ENCODE measurements at regions not wholly inside any gene's neighbourhood (a gene's known extent, or its start where the extent isn't known, plus 50 kb on each side); places are given as distances from the start of the nearest gene placed in this dataset.

DNA sequence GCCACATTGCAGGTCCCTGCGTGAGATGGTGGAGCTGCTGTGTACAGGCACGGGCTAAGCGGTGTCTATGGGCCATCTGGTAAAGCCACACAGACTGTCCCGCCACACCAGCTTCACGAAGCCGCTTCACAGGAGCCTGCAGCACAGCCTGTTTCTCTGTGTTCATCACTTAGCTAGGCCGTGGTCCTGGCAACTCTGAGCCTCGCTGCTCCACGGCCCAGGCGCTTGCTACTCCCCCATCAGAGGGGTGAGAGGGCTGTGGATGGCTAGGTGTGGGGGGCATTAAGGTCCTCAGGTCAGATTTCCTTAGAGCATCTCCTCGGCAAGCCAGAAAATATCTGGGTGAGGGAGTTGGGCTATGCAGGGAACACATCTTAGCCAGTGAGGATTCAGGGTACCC is 225.7 kb downstream of the GLI2 start:
- TF ChIP-seq, protein P1, sequence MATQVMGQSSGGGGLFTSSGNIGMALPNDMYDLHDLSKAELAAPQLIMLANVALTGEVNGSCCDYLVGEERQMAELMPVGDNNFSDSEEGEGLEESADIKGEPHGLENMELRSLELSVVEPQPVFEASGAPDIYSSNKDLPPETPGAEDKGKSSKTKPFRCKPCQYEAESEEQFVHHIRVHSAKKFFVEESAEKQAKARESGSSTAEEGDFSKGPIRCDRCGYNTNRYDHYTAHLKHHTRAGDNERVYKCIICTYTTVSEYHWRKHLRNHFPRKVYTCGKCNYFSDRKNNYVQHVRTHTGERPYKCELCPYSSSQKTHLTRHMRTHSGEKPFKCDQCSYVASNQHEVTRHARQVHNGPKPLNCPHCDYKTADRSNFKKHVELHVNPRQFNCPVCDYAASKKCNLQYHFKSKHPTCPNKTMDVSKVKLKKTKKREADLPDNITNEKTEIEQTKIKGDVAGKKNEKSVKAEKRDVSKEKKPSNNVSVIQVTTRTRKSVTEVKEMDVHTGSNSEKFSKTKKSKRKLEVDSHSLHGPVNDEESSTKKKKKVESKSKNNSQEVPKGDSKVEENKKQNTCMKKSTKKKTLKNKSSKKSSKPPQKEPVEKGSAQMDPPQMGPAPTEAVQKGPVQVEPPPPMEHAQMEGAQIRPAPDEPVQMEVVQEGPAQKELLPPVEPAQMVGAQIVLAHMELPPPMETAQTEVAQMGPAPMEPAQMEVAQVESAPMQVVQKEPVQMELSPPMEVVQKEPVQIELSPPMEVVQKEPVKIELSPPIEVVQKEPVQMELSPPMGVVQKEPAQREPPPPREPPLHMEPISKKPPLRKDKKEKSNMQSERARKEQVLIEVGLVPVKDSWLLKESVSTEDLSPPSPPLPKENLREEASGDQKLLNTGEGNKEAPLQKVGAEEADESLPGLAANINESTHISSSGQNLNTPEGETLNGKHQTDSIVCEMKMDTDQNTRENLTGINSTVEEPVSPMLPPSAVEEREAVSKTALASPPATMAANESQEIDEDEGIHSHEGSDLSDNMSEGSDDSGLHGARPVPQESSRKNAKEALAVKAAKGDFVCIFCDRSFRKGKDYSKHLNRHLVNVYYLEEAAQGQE (IDR thresholded peaks at IDR 0.05): no peak
- TF ChIP-seq, protein P2, sequence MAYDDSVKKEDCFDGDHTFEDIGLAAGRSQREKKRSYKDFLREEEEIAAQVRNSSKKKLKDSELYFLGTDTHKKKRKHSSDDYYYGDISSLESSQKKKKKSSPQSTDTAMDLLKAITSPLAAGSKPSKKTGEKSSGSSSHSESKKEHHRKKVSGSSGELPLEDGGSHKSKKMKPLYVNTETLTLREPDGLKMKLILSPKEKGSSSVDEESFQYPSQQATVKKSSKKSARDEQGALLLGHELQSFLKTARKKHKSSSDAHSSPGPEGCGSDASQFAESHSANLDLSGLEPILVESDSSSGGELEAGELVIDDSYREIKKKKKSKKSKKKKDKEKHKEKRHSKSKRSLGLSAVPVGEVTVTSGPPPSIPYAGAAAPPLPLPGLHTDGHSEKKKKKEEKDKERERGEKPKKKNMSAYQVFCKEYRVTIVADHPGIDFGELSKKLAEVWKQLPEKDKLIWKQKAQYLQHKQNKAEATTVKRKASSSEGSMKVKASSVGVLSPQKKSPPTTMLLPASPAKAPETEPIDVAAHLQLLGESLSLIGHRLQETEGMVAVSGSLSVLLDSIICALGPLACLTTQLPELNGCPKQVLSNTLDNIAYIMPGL (CRISPR knock-in tag; IDR thresholded peaks at IDR 0.05; ENCODE audit: borderline replicate concordance): no peak
- TF ChIP-seq, protein P3, sequence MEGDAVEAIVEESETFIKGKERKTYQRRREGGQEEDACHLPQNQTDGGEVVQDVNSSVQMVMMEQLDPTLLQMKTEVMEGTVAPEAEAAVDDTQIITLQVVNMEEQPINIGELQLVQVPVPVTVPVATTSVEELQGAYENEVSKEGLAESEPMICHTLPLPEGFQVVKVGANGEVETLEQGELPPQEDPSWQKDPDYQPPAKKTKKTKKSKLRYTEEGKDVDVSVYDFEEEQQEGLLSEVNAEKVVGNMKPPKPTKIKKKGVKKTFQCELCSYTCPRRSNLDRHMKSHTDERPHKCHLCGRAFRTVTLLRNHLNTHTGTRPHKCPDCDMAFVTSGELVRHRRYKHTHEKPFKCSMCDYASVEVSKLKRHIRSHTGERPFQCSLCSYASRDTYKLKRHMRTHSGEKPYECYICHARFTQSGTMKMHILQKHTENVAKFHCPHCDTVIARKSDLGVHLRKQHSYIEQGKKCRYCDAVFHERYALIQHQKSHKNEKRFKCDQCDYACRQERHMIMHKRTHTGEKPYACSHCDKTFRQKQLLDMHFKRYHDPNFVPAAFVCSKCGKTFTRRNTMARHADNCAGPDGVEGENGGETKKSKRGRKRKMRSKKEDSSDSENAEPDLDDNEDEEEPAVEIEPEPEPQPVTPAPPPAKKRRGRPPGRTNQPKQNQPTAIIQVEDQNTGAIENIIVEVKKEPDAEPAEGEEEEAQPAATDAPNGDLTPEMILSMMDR (IDR thresholded peaks at IDR 0.05): no peak
- TF ChIP-seq RCOR1 (IDR thresholded peaks at IDR 0.05; ENCODE audit: low read depth, low read length) (no peak), RFX5 (IDR thresholded peaks at IDR 0.05) (no peak), USF2 (IDR thresholded peaks at IDR 0.05) (no peak)
- TF ChIP-seq, protein P4, sequence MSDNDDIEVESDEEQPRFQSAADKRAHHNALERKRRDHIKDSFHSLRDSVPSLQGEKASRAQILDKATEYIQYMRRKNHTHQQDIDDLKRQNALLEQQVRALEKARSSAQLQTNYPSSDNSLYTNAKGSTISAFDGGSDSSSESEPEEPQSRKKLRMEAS (IDR thresholded peaks at IDR 0.05): no peak
